Dermis microvascular lymphatic vessel endothelial cell (primary cell): ENCODE measurements at regions not wholly inside any gene's neighbourhood (a gene's known extent, or its start where the extent isn't known, plus 50 kb on each side); places are given as distances from the start of the nearest gene placed in this dataset.
A peak's percentile ranks its signal among the peaks of the same experiment; 100 is the strongest.
"Not testable (repeated sequence)": the region's sequence is repeated elsewhere in the genome, so short reads cannot be mapped to it uniquely, and the experiment has no call there.

Source experiments
- DNase-seq, 2 donors: peaks; one replicate each; pipeline versions ENCODE4 v3.0.0 to v3.0.0-alpha.2; 2010; ENCODE audit warnings: low read depth in 2 of 2

DNA sequence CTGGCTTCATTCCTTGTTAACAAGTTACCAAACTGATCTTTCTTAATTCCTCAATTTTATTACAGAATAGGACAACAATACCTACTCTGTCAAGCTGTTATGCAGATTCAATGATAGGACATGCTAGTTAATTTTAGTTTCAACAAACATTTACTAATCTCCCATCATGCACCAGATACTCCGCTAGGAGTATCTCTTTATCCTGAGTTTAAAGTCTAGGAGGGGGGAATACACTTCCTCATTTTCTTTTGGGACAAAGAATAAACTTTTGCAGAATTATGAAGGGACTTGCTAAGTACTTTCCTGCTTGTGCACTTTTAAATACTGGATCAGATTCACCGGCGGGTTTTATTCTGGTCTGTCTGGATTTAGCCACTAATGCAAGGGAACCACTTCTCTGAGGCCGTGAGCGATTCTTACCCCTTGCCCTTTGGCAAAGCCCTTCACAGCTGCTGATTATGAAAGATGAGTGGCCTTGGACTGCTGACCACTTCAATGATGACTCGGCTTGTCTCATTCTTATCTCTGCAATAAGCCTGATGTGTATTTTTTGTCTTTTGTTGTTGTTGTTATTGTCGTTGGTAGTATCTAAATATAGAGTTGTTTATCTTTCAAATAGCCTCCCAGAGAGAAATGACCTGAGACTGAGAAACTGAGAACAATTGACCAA, 73.9 kb downstream of the RMI1 start:
- no peak for DNase-seq

DNA sequence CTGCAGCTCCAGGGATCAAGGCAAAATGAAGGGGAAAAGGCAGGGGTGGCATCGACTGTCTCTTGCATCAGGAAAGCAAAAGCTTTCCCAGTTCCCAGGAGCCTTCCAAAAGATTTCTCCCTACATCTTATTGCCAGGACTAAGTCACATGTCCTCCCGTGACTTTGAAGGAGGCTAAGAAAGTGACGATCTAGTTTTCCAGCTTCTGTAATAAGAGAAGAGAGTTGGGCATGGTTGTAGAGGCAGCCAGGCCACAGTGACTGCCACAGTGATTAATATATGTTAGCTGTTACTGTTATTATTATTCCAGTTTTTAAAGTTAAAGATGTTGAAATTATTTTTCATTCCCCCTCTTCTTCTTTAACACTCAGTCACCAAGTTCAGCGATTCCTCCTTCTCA, 77.1 kb downstream of the RMI1 start:
- no peak for DNase-seq

DNA sequence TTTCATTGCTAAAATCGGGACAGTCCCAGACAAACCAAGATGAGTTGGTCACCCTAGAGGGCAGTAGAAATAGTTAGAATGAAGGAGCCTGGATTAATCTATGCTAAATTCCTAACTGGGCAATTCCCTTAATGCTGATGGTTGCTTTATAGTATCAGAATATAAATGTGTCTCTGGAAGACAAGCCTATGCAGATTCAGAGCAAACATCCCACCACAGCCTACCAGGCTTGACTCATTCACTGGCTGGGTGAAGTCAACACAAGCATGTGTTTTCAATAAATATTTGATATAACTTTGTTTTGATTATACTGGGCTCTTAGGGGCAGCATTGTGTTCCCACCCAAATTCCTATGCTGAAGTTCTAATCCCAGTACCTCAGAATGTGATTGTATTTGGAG, 79.3 kb downstream of the RMI1 start:
- no peak for DNase-seq

DNA sequence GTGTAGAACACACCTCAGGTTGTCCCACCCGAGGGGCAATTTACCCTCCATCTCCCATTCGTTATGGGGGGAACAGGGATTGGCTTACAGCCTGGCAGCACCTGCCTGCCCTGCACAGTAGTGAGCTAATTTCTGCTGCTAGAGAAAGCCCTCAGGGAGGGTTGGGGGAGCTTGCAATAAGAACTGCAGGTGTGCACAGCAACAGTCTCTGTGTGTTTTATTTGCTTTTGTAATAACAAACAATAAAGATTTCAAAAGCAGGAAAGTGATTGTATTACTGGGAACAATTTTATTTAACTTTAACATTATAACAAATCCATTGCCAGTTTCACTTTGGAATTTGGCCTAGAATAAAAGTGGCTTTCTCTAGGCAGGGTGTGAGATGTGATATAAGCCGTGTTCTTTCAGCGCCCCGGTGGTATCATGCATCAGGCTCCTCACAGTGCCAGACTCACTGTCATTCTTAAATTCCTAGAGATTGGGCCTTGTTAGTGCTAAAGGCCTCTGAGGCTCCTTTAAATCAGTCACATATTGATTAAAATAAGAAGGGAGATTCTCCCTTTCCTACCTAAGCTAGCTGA, 81.1 kb downstream of the RMI1 start:
- no peak for DNase-seq

DNA sequence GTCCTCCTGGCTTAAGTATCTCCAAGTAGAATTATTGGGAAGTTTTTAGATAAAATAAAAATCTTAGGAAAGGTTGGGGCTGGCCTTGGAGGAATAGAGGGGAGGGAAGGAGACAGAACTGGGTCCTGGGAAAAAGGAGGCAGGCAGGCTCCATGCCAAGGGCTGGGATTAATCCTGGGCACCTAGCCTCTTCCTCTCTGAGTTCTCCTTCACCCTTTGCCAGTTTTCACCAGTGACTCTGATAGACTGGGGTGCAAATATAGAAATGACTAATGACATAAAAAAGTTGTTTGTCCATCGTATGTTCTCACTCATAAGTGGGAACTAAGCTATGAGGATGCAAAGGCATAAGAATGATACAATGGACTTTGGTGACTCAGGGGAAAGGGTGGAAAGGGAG, 81.9 kb downstream of the RMI1 start:
- no peak for DNase-seq

DNA sequence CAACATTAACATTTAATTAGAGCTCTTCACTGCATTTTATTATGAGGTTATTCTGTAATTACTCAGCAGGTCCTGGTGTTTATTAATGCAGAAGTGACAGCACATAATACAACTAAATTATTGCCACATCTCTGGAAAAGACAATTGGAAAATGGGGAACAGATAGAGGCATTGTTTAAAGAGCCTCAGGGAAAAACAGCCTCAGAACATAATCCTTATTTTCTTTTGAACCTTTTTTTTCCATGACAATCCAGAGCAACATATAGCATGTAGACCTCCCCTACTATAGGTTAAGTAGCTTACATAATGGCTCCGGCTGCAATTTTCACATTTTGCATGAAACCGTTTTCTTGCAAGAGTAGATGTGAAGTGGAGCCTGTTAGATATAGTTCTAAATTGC, 87.2 kb downstream of the RMI1 start:
- DNase-seq = no peak

DNA sequence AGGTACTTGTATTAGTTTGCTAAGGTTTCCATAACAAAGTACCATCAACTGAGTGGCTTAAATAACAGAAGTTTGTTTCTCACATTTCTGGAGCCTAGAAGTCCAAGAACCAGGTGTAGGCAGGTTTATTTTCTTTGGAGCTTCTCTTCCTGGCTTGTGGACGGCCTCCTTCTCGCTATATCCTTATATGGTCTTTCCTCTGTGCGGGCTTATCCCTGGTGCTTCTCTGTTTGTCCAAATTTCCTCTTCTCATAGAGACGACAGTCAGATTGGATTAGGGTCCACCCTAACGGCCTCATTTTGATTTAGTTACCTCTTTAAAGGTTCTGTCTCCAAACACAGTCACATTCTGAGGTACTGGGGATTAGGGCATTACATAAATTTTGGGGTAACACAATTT, 88.3 kb downstream of the RMI1 start:
- no peak for DNase-seq

DNA sequence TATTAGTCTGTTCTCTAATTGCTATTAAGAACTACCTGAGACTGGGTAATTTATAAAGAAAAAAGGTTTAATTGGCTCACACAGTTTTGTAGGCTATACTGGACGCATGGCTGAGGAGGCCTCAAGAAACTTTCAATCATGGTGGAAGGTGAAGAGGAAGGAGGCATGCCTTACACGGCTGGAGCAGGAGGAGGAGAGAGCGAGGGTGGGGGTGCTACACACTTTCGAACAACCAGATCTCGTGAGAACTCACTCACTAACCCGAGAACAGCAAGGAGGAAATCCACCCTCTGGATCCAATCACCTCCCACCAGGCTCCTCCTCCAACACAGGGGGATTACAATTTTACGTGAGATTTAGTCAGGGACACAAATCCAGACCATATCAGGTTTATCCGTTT, 90.0 kb downstream of the RMI1 start:
- DNase-seq = no peak

DNA sequence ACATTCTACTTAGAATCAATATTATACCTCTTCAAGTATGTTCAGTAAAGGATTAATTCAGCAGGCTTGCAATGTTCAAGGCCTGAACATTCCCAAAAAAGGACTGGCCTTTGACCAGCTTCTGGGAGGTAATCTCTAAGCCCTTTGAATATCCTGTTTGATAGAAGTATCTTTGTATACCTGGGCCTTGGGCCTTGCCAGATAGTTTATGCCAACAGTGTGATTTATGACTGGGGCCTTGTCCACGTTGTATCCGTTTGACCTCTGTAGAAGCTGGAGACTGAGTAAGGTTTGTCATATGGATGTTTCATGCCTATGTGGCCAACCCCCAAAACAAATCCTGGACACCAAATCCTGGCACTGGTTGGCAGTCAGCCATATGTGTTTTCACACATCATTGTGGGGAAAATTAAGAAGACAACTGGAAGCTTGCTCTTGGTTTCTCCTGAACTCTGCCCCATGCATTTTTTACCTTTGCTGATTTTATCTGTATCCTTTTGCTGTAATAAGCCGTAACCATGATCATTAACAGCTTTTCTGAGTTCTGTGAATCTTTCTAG, 92.1 kb downstream of the RMI1 start:
- no peak for DNase-seq

DNA sequence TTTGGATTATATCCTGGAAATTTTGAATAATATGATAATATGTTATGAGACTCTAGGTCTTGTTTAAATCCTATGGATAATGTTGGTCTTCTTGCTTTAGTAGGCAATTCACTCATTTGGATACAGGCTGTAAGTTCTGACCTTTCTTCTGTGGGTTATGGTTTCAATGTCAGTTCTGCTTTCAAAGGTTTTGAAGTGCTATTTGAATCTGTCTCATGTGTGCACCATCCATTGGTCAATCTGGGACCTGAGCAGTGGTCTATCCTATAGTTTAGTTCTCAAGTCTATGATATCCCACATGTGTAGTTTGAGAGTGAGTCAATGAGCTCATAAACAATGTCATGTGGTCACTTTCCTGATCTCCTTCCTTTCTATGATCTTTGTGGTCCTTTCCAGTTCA, 94.4 kb downstream of the RMI1 start:
- no peak for DNase-seq

DNA sequence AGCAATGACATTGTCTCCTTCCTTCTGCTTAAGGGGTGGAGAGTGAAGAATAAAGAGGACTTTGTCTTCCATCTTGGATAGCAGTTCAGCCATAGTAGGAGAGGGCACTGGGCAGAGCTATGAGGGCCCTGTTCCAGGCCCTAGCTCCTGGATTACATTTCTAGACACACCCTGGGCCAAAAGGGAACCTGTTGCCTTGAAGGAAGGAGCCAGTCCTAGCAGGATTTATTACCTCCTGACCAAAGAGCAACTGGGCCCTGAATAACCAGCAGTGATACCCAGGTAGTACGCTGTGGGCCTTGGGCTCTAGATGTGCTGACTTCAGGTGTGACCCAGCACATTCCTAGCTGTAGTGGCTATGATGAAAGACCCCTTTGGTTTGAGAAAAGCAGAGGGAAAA, 95.8 kb downstream of the RMI1 start:
- DNase-seq = no peak

DNA sequence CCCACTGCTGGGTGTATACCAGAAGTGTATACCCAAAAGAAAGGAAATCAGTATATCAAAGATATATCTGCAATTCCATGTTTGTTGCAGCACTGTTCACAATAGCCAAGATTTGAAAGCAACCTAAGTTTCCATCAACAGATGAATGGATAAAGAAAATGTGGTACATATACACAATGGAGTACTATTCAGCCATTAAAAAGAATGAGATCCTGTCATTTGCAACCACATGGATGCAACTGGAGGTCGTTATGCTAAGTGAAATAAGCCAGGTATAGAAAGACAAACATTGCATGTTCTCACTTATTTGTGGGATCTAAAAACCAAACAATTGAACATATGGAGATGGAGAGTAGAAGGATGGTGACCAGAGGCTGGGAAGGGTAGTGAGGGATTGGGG, 97.2 kb downstream of the RMI1 start:
- DNase-seq = not testable (repeated sequence)

DNA sequence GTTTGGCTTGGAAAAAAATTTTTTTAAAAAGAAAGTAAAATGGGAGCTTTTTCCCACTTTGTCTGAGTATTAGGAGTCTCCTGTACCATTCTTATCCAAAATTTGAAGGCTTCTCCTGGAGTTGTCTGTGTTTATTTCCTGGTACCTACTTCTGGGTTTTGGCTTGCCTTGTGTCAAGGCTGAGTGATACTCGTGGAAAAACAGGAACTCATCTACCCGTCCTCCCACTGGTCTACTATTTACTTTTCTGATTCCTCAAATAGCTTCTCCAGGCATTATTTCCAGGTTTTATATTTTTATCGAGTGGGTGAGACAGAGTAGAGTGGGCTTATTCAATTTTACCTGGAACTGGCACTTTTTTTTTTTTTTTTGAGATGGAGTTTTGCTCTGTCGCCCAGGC, 99.4 kb downstream of the RMI1 start:
- no peak for DNase-seq

DNA sequence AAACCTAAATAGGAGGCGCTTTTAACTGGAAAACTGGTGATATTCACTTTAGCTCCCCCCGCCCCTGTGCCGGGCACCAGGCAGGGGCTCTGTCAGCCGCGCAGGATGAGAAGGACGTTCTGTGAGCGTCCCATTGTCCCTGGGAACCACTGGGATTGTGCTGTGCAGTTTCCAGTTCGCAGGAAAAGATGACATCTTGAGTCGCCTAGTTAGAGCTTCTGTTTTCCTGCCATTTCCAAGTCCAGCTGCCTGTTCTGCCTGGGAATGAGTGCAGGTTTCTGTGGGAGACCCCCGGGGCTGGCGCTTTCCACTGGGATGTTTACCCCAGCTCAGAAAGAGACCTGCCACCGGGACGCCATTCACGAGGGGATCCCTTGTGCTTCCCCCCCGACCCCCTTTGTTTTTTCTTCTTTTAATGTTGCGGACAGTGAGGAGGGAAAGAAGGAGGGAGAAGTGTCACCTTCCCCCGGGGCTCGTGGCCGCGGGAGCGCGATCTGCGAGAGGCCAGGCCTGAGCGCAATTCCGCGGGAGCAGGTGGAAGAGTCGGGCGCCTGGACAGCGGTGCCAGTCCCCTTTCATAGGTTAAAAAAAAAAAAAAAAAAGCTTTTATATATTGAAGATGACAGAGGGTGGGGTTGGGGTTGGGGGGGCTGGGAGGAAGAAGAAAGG, 121.5 kb downstream of the RMI1 start:
- DNase-seq = no peak

DNA sequence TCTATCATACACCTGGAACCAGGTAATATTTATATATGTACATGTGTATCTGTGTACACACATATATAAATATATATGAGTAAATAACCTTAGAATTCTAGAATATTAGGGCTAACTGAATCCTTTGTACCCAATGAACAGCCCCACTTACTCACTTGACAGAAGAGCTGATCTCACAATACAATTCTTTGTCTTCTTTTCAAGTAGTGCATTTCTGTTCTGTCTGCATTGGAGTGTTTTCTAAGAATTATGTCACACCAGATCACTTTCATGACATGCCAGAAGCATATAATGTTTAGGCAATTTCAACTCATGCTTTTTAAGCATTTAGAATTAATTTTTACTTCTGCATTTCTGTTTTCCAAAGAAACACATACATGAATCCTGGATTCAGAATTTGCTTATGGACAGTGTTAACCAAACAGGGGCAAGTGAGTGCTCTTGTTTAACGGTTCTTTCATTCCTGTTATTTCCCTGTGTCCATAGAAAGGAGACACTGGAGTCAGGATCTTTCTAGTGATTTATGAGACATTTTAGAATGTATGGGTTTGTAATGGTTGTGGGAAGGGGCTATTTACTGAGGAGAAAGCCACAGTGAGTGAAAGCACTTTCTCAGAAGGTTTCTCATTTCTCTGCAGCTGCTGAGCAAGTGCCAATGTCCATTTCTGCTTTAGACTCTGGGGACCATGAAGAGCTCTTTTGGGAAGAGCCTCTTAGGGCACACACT, 123.2 kb downstream of the RMI1 start:
- DNase-seq = no peak

DNA sequence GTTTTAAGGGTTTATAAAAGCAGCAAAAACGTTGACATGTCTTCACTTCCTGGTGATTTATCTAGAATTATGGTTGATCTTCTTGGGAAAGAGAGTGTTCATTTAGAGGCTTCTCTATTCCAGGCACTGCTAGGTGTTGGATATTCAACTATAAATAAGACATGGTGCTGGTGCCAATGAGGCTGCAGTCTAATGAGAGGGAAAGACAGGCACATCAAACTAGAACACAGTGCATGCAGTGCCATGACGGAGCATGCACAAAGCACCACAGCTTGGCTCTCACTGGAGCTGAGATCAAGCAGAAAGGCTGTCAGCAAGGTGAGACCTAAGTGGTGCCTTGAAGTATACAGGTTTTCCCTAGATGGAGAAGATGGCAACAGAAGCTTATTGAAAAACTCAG, 126.5 kb downstream of the RMI1 start:
- DNase-seq = no peak

DNA sequence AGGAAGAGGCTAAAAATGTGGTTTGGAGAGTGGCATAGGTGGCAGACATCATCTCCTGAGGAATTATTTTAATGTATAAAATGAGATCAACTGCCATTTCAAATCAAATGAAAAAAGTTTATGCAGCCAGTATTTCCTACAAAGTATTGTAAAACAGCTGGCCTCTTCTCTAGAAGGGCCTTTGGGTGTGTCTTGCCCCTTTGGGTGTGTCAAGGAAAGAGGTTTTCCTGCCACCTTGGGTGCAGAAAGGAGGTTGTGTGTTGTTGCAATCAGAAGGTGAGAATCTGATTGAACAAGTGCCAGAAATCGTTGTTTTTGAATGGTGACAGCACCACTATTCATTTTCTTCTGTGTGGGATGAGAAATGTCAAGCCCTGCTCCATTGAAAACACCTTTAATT, 127.4 kb downstream of the RMI1 start:
- no peak for DNase-seq

DNA sequence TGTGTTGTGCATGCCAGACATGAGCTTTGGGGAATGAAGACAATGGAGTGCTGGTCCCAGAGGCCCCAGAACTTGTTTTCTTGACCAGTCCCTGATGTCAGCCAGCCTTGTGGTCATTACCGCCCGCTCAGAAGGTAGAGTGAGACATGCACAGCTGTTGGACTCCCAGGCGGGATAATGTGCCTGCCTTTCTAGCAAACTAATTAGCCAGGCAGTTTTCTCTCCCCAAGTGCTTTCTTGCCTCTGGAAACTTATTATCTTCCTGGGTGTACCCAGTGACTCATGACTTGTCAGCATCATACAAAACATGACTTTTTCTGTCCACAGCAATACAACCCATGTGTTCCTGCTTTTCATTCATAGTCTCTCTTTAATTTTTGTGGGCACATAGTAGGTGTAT, 131.1 kb downstream of the RMI1 start:
- DNase-seq = no peak

DNA sequence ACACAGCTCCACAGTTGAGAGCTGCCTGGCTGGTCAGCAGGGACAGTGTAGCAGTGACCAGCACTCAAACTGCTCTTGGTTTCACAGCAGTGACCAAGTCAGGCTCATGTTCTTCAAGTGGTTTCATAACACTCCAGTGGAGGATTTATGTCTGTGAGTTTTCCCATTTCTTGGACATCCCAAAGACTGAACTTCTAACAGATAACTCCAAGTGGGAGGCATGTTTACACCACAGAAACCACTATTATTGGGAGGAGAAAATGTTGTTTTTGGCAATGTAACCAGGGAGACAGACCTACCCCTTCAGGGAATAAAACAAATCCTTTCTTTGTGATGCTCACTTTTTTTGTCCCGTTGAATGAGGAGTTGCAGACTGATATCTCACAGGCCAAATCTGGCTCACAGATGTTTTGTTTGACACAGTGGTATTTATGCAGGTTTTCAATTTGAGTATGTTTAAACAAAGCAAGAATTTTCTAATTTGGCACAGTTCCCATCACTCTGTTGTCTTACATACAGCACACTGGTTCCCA, 141.5 kb downstream of the RMI1 start:
- DNase-seq = peak in 1 of 2 donors; percentile 63

DNA sequence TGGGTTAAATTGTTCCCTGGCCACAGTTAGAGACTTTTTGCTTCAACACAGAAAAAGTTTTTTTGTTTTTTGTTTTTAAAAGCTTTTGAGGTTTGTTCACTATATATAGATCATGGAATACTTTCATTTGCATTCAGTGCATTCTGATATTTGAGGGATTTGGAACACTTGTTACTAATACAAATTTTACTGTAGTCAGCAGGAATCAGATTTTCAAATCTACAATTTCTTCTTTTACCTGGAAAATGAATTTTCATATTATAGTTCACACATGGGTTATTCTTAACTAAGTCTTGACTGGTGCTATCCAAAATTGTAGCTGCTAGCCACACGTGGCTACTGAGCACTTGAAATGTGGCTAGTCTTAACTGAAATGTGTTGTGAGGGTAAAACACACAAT, 142.0 kb downstream of the RMI1 start:
- no peak for DNase-seq

DNA sequence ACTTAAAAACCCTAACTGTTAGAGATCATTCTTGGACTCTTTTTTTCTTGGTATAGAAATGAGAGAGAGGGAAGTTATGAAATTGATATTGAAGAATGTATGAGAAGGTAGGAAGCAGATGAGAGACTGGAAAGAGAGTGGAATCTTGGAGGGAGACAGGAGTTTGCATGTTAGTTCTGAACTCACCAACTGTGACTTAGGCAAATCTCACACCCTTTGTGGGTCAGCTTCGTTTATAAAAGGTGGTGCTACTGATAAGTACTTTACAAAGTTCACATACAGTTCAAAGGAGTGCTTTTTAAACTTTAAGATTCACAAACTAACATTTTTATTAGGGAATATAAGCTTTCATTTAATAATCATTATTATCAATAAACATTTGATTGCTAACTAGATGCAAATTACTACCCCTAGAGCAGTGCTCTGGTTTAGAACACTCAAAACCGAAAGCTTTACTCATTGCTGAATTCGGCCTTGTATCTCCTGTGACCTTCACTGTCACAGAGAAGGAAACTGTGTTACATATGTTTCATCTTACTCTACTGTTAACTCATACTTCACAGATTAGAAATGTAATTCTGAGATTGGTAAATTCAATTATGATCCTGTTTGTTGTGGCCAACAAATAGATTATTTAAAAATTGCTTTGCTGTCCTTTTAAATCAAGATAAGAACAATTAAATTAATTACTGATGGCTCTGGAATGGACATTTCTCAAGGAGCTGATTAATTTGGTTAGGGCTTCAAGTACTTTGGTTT, 143.2 kb downstream of the RMI1 start:
- DNase-seq = no peak
